T47D (cell line): ENCODE measurements at regions not wholly inside any gene's neighbourhood (a gene's known extent, or its start where the extent isn't known, plus 50 kb on each side); places are given as distances from the start of the nearest gene placed in this dataset.

Experiments
- DNase-seq, 2 experiments: peaks; one replicate each; pipeline versions ENCODE4 v3.0.0 to v3.0.0-alpha.2; 2011 to 2012; ENCODE audit warnings: low read depth in 1 of 2, low spot score in 1 of 2
- JUND ChIP-seq: IDR thresholded peaks from 2 replicates; pipeline ENCODE4 v1.6.1; 2012; ENCODE audit warnings: low read depth
- in situ Hi-C: cut with HindIII; loops from 2 replicates; pipeline ENCODE4 v1.10.0; 2016; ENCODE audit warnings: low sequenced_read_pairs, low pct_unique_long_range_greater_than_20kb

- DNase-seq, result no peak
- TF ChIP-seq JUND, result no peak
- in situ Hi-C loops, result no loop called here
These were observed 254.5 kb upstream of the CFAP20DC start for GRCh38 chr3:59304296-59304695.

GRCh38 chr3:59303452-59303851 lies 253.6 kb upstream of the CFAP20DC start:
- in situ Hi-C loops, result no loop called here
- no peak for DNase-seq
- no peak for TF ChIP-seq JUND

DNA sequence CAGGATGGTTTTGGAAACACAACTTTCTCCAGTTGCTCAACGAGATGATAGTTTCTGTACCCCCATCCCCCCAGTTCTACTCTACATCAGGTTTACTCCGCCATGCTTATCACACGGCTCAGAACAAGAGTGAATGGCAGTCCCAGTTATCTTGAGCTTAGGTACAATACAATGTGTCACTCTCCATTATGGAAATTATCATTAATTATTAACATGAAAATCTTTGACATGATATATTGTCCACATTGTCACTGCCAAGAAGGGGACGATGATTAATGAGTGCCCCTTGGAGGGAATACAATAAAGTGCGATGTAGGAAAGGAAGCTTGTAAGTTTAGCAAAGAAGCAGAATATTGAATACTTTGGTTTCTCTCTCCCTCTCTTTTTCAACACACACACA lies 252.6 kb upstream of the CFAP20DC start:
- in situ Hi-C loops, result no loop called here
- TF ChIP-seq JUND, result no peak
- DNase-seq, result no peak

- DNase-seq, result no peak
- TF ChIP-seq JUND, result no peak
- in situ Hi-C loops, result no loop called here
These were observed 250.9 kb upstream of the CFAP20DC start for GRCh38 chr3:59300733-59301132.

DNA sequence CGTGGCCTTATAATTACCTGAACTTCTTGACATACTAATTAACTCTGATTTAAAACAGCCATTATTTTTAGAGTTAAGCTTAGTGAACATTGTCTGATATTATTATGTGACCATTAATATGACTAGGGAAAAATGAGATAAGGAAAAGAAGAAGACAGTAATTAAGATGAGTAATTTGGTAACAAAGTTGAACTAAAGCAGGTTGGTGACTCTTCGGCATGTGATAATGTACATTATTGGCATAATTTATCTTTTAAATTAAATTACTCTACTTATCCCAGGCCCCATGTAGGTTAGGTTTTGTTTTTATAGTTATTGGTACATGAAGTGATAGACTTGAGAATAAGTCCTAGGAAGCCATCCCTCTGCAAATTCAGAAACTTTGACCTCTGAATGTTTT lies 249.7 kb upstream of the CFAP20DC start:
- no peak for TF ChIP-seq JUND
- DNase-seq, result no peak
- in situ Hi-C loops, result no loop called here

- in situ Hi-C loops, result no loop called here
- peak in 1 of 2 experiments; percentile 46 for DNase-seq
- TF ChIP-seq JUND, result no peak
These were observed 240.5 kb upstream of the CFAP20DC start for GRCh38 chr3:59290358-59290757.

GRCh38 chr3:59289831-59290230 lies 240.0 kb upstream of the CFAP20DC start:
- TF ChIP-seq JUND, result no peak
- DNase-seq, result no peak
- in situ Hi-C loops, result no loop called here

- in situ Hi-C loops, result no loop called here
- no peak for TF ChIP-seq JUND
- DNase-seq, result no peak
These were observed 239.1 kb upstream of the CFAP20DC start for GRCh38 chr3:59288951-59289350.

DNA sequence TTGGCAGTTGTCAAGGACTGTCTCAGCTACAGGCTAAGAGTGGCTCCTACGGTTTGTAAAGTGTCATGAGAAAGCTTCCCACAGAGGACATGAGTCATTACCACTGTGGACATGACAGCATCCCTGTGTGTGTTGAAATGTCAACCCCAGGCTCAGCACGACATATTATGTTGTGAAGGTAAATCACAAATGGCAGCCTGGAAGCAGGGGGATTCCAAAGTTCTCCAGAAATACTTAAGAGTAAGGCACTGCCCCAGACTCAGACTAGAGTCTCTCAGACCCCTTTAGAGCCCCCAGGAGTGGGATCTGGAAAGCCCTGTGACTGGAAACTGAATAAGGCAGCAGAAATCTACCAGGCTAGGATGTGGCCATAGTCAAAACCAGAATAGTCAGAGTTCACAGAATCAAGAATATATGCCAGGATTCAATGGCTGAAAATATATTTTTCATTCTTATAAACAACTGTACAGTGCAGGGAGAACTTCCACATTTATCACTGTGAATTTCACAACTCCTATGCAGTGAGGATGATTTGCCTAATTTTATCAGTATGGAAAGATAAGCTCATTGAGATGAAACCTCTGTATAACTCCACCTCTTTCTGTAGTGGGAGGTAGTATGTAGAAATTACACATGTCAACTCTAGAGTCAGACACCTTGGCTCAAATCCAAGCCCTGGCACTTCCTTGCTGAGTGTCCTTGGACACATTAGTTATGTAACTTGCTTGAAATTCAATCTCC lies 237.1 kb upstream of the CFAP20DC start:
- peak in 1 of 2 experiments; percentile 24 for DNase-seq
- in situ Hi-C loops, result no loop called here
- no peak for TF ChIP-seq JUND

DNA sequence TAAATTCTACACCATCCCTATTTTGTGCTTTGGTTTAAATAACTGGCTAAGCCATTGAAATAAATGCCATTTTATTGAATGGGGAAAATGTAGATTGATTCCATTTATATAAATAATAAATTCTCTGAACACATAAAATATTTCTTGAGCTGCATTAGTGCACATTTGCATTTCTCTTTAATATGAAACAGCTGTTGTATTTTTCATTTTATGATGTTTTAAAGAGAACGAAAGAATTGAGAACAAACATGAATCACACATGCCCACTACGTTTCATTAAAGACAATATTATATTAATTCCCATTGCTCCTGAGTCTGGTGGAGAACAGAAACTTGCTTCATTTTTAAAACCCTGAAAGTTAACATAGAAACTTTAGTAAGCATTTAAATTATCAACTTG lies 235.7 kb upstream of the CFAP20DC start:
- DNase-seq, result no peak
- TF ChIP-seq JUND, result no peak
- in situ Hi-C loops, result no loop called here

DNA sequence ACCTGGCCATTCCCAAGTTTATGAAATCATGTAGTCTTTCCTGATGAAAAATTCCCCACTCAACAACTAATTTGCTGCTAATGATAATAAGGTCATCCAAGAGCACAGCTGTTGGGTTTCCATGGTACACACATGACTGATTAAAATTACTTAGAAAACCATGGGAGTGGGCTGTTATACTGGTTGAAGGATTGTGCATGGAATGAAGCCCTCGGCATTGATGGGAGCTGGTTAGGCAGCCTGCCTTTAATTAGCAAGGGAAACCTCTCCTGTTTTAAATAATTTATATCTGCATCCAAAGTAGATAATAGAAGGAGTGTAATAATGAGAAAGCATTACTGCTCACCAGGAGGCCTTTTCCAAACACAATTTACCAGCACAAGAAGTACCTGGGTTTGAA lies 235.1 kb upstream of the CFAP20DC start:
- in situ Hi-C loops, result no loop called here
- DNase-seq, result no peak
- TF ChIP-seq JUND, result no peak

- in situ Hi-C loops, result no loop called here
- TF ChIP-seq JUND, result no peak
- no peak for DNase-seq
These were observed 230.3 kb upstream of the CFAP20DC start for GRCh38 chr3:59280113-59280512.

GRCh38 chr3:59277816-59278215 lies 228.0 kb upstream of the CFAP20DC start:
- no peak for DNase-seq
- in situ Hi-C loops, result no loop called here
- no peak for TF ChIP-seq JUND

- no peak for DNase-seq
- TF ChIP-seq JUND, result no peak
- in situ Hi-C loops, result no loop called here
These were observed 227.4 kb upstream of the CFAP20DC start for GRCh38 chr3:59277201-59277600.
